BLaER1 treated with 17β-estradiol and CSF1 and Interleukin-3, amounts not matched to agents 10 nM and 100 nM (cell line): ENCODE measurements at regions not wholly inside any gene's neighbourhood (a gene's known extent, or its start where the extent isn't known, plus 50 kb on each side); places are given as distances from the start of the nearest gene placed in this dataset.

Experiments used
- H3K27ac ChIP-seq, 11 experiments: shearing (Covaris generic); formaldehyde crosslinking; 2 replicates each; pipeline ENCODE4 v1.8.1; 2022
- H3K27me3 ChIP-seq, 11 experiments: shearing (Covaris generic); formaldehyde crosslinking; 2 replicates each; pipeline ENCODE4 v1.8.1; 2022
- H3K36me3 ChIP-seq, 11 experiments: shearing (Covaris generic); formaldehyde crosslinking; 2 replicates each; pipeline ENCODE4 v1.8.1; 2022
- H3K4me1 ChIP-seq, 10 experiments: shearing (Covaris generic); formaldehyde crosslinking; 2 replicates each; pipeline ENCODE4 v1.8.1; 2022
- H3K4me2 ChIP-seq, 11 experiments: shearing (Covaris generic); formaldehyde crosslinking; 2 replicates each; pipeline ENCODE4 v1.8.1; 2022
- H3K4me3 ChIP-seq, 10 experiments: shearing (Covaris generic); formaldehyde crosslinking; 2 replicates each; pipeline ENCODE4 v1.8.1; 2022
- H3K9ac ChIP-seq, 11 experiments: shearing (Covaris generic); formaldehyde crosslinking; 2 replicates each; pipeline ENCODE4 v1.8.1; 2022
- H3K9me3 ChIP-seq, 11 experiments: shearing (Covaris generic); formaldehyde crosslinking; replicated peaks in 1 of 11; 2 replicates each; pipeline ENCODE4 v1.8.1; 2022
- H4K20me1 ChIP-seq, 11 experiments: shearing (Covaris generic); formaldehyde crosslinking; 2 replicates each; pipeline ENCODE4 v1.8.1; 2022
- Cebpa-rat ChIP-seq, 11 experiments: shearing (Covaris generic); IDR thresholded peaks; 2 replicates each; pipeline ENCODE4 v1.8.1; 2022

GRCh38 chr12:92582475-92582874 lies 120.3 kb upstream of the PLEKHG7 start:
- Histone ChIP-seq H3K27me3 (no peaks in the 10 kb centered on the region), H4K20me1 (no peaks in the 10 kb centered on the region), H3K4me3 (no peak overlapping the region), H3K4me1 (peaks cover 17 to 34% (median 30%) of the 10 kb centered on the region in 10 experiments), H3K36me3 (no peaks in the 10 kb centered on the region; a peak in 1 of 22 replicates), H3K4me2 (peak overlapping the region in 9 of 11 experiments; percentile 45 to 76 (median 65); a peak in 18 of 22 replicates), H3K9ac (peak overlapping the region in 1 of 11 experiments; percentile 61; a peak in 2 of 22 replicates), H3K9me3 (peaks cover 13 to 44% (median 25%) of the 10 kb centered on the region in 11 experiments), H3K27ac (peak overlapping the region in 7 of 11 experiments; percentile 36 to 75 (median 67); a peak in 14 of 22 replicates)
- TF ChIP-seq Cebpa-rat (IDR thresholded peaks at IDR 0.05): no peak

- Histone ChIP-seq H3K4me1 (peaks cover 17 to 34% (median 30%) of the 10 kb centered on the region in 10 experiments), H3K27ac (peak overlapping the region in 8 of 11 experiments; percentile 11 to 75 (median 63); a peak in 15 of 22 replicates), H3K4me2 (peak overlapping the region; percentile 45 to 76 (median 63)), H3K9ac (peak overlapping the region in 6 of 11 experiments; percentile 1 to 61 (median 24); a peak in 8 of 22 replicates), H3K4me3 (peak overlapping the region in 2 of 10 experiments; percentile 8 to 24; a peak in 2 of 20 replicates), H3K9me3 (peaks cover 13 to 42% (median 25%) of the 10 kb centered on the region in 11 experiments), H3K27me3 (no peaks in the 10 kb centered on the region), H3K36me3 (no peaks in the 10 kb centered on the region; a peak in 1 of 22 replicates), H4K20me1 (no peaks in the 10 kb centered on the region)
- peak in 2 of 11 experiments; percentile 9 to 39; a peak in 1 of 22 replicates for TF ChIP-seq Cebpa-rat (IDR thresholded peaks at IDR 0.05)
These were observed 121.2 kb upstream of the PLEKHG7 start for GRCh38 chr12:92581604-92582003.

GRCh38 chr12:92574911-92575570 lies 127.7 kb upstream of the PLEKHG7 start:
- Histone ChIP-seq H4K20me1 (no peaks in the 10 kb centered on the region), H3K4me1 (peaks cover 29 to 43% (median 39%) of the 10 kb centered on the region in 10 experiments), H3K27me3 (no peaks in the 10 kb centered on the region), H3K36me3 (no peaks in the 10 kb centered on the region), H3K4me2 (peak overlapping the region; percentile 29 to 82 (median 53)), H3K9ac (peak overlapping the region in 6 of 11 experiments; percentile 6 to 53 (median 13); a peak in 5 of 22 replicates), H3K4me3 (no peak overlapping the region), H3K9me3 (peaks cover 0 to 11% (median 0%) of the 10 kb centered on the region in 11 experiments; a peak in 5 of 22 replicates), H3K27ac (peak overlapping the region in 9 of 11 experiments; percentile 46 to 74 (median 66); a peak in 17 of 22 replicates)
- peak in 4 of 11 experiments; percentile 19 to 47 (median 36); a peak in 2 of 22 replicates for TF ChIP-seq Cebpa-rat (IDR thresholded peaks at IDR 0.05)

DNA sequence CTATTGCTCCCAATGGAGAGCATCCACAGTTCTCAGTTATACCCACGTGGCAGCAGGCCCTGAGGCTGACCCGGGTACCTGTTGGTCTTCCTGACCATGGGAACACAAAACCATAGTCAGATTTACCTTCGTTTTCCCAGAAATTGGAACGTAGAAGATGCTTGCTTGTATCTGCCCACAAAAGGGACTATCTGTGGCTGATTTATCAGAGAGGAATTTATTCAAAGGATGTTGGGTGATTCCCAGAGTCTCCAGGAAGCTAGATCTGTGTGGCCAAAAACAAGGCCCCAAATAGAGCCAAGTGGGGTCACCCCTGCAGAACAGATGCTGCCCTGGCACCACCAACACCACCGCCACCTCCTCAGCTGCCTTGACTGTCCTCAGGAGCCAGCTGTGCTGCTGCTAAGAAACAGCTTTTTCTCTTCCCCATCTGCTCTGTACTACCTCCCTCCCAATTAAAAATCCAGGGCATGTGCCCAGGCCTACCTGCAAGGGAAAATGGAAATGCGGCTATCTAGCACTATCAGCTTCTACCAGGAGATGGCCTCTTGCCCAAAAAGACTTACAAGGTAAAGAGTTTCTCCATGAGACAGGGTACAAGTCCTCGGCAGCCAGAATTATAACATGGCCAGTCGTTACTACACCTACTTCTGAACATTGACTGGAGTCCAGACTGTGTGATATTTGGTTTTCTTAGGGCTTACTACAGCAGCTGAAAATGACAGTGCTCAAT lies 128.6 kb upstream of the PLEKHG7 start:
- peak overlapping the region; percentile 29 to 82 (median 53); a peak in 21 of 22 replicates for H3K4me2 ChIP-seq
- peak overlapping the region in 2 of 11 experiments; percentile 27 to 53; a peak in 2 of 22 replicates for H3K9ac ChIP-seq
- no peak overlapping the region for H3K4me3 ChIP-seq
- peaks cover 37 to 50% (median 45%) of the 10 kb centered on the region in 10 experiments for H3K4me1 ChIP-seq
- peak overlapping the region in 9 of 11 experiments; percentile 46 to 74 (median 66); a peak in 16 of 22 replicates for H3K27ac ChIP-seq
- peaks cover 0 to 11% (median 0%) of the 10 kb centered on the region in 11 experiments; a peak in 5 of 22 replicates for H3K9me3 ChIP-seq
- no peaks in the 10 kb centered on the region for H3K27me3 ChIP-seq
- no peaks in the 10 kb centered on the region for H4K20me1 ChIP-seq
- TF ChIP-seq Cebpa-rat (IDR thresholded peaks at IDR 0.05): no peak
- no peaks in the 10 kb centered on the region for H3K36me3 ChIP-seq

DNA sequence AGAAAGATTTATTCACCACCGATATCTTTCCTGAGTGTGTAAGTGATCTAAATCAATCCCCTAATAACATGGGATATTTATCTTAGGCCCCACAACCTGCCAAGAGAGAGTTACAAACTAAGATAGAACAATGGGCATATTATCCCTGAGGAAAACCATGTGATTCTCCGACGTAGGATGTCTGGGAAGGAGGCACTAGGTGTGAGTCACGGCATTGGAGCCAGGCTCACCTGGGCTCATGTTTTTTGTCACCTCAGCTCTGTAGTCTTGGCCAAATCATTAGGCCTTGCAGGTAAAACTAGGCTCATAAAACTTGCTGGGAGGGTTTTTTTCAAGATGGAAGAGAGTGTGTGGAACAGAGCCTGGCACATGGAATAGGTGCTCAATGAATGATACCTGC lies 129.7 kb upstream of the PLEKHG7 start:
- Histone ChIP-seq H4K20me1 (no peaks in the 10 kb centered on the region), H3K9ac (no peak overlapping the region), H3K9me3 (peaks cover 0 to 11% (median 0%) of the 10 kb centered on the region in 11 experiments; a peak in 5 of 22 replicates), H3K36me3 (no peaks in the 10 kb centered on the region), H3K4me3 (no peak overlapping the region), H3K4me1 (peaks cover 39 to 60% (median 50%) of the 10 kb centered on the region in 10 experiments), H3K4me2 (no peak overlapping the region), H3K27ac (0 out of 22 replicates have a peak overlapping the region, but pooled peaks of 2 of the 11 experiments have one; percentile 59 to 68), H3K27me3 (no peaks in the 10 kb centered on the region)
- TF ChIP-seq Cebpa-rat (IDR thresholded peaks at IDR 0.05): no peak

- Histone ChIP-seq H3K36me3 (no peaks in the 10 kb centered on the region), H3K9me3 (peaks cover 0 to 11% (median 0%) of the 10 kb centered on the region in 11 experiments; a peak in 6 of 22 replicates), H3K4me1 (peaks cover 39 to 60% (median 50%) of the 10 kb centered on the region in 10 experiments), H3K4me3 (no peak overlapping the region), H3K27me3 (no peaks in the 10 kb centered on the region), H3K27ac (peak overlapping the region in 10 of 11 experiments; percentile 15 to 74 (median 60); a peak in 16 of 22 replicates), H4K20me1 (no peaks in the 10 kb centered on the region), H3K9ac (peak overlapping the region in 4 of 11 experiments; percentile 39 to 66 (median 48); a peak in 3 of 22 replicates), H3K4me2 (peak overlapping the region; percentile 18 to 46 (median 31); a peak in 19 of 22 replicates)
- peak in 2 of 11 experiments; percentile 9 to 44; a peak in 1 of 22 replicates for TF ChIP-seq Cebpa-rat (IDR thresholded peaks at IDR 0.05)
These were observed 130.8 kb upstream of the PLEKHG7 start for GRCh38 chr12:92571844-92572543.

GRCh38 chr12:92571169-92571568 lies 131.6 kb upstream of the PLEKHG7 start:
- peaks cover 0 to 15% (median 4%) of the 10 kb centered on the region in 11 experiments; a peak in 9 of 22 replicates for H3K9me3 ChIP-seq
- H3K9ac ChIP-seq: peak overlapping the region in 10 of 11 experiments; percentile 7 to 66 (median 42); a peak in 11 of 22 replicates
- peaks cover 39 to 60% (median 50%) of the 10 kb centered on the region in 10 experiments for H3K4me1 ChIP-seq
- H3K4me2 ChIP-seq: peak overlapping the region; percentile 18 to 46 (median 31); a peak in 21 of 22 replicates
- H3K4me3 ChIP-seq: no peak overlapping the region
- H4K20me1 ChIP-seq: no peaks in the 10 kb centered on the region
- H3K36me3 ChIP-seq: no peaks in the 10 kb centered on the region
- no peaks in the 10 kb centered on the region for H3K27me3 ChIP-seq
- peak overlapping the region; percentile 15 to 74 (median 58); a peak in 19 of 22 replicates for H3K27ac ChIP-seq
- no peak for TF ChIP-seq Cebpa-rat (IDR thresholded peaks at IDR 0.05)
